SK-N-SH (cell line): ENCODE measurements at regions not wholly inside any gene's neighbourhood (a gene's known extent, or its start where the extent isn't known, plus 50 kb on each side); places are given as distances from the start of the nearest gene placed in this dataset.

ENCODE experiments used
- CTCF ChIP-seq: fragments of 200-600 bp; sonication (generic); IDR thresholded peaks from 2 replicates; pipeline ENCODE4 v1.6.1; 2017; ENCODE audit warnings: antibody characterized with exemption, mild to moderate bottlenecking, moderate library complexity
- TAF1 ChIP-seq: IDR thresholded peaks from 2 replicates; pipeline ENCODE4 v1.6.1; 2012; ENCODE audit warnings: low read depth, mild to moderate bottlenecking, low read length, moderate library complexity, borderline replicate concordance

- TF ChIP-seq CTCF (no peak), TAF1 (no peak)
Measured at GRCh38 chr10:4219901-4220300, 434.9 kb upstream of the KLF6 start.
